ENCODE measurements at regions not wholly inside any gene's neighbourhood (a gene's known extent, or its start where the extent isn't known, plus 50 kb on each side); places are given as distances from the start of the nearest gene placed in this dataset.
"Not testable (repeated sequence)": the region's sequence is repeated elsewhere in the genome, so short reads cannot be mapped to it uniquely, and the experiment has no call there.

- DNase-seq (ENCODE audit: low read depth) = no peak
Measured at GRCh38 chr3:94607778-94608177, 544.9 kb downstream of the NSUN3 start.

- DNase-seq (ENCODE audit: low read depth) = no peak
Measured at GRCh38 chr3:94609908-94610307, 547.0 kb downstream of the NSUN3 start.

- DNase-seq (ENCODE audit: low read depth) = no peak
Measured at GRCh38 chr3:94611596-94611995, 548.7 kb downstream of the NSUN3 start.

GRCh38 chr3:94612631-94613030 is 549.8 kb downstream of the NSUN3 start:
- no peak for DNase-seq (ENCODE audit: low read depth)

- no peak for DNase-seq (ENCODE audit: low read depth)
Measured at GRCh38 chr3:94614192-94614591, 551.3 kb downstream of the NSUN3 start.

GRCh38 chr3:94615275-94616065 is 552.6 kb downstream of the NSUN3 start:
- no peak for DNase-seq (ENCODE audit: low read depth)

GRCh38 chr3:94616833-94617232 is 554.0 kb downstream of the NSUN3 start:
- DNase-seq (ENCODE audit: low read depth) = no peak

GRCh38 chr3:94617312-94617711 is 554.5 kb downstream of the NSUN3 start:
- DNase-seq (ENCODE audit: low read depth) = no peak

GRCh38 chr3:94619643-94620042 is 556.8 kb downstream of the NSUN3 start:
- no peak for DNase-seq (ENCODE audit: low read depth)

GRCh38 chr3:94626573-94626972 is 563.7 kb downstream of the NSUN3 start:
- DNase-seq (ENCODE audit: low read depth) = no peak

- DNase-seq (ENCODE audit: low read depth) = no peak
Measured at GRCh38 chr3:94627689-94628088, 564.8 kb downstream of the NSUN3 start.

- no peak for DNase-seq (ENCODE audit: low read depth)
Measured at GRCh38 chr3:94643400-94643799, 580.5 kb downstream of the NSUN3 start.

- no peak for DNase-seq (ENCODE audit: low read depth)
Measured at GRCh38 chr3:94645790-94646189, 582.9 kb downstream of the NSUN3 start.

GRCh38 chr3:94647131-94647530 is 584.3 kb downstream of the NSUN3 start:
- no peak for DNase-seq (ENCODE audit: low read depth)

GRCh38 chr3:94648270-94649180 is 585.7 kb downstream of the NSUN3 start:
- DNase-seq (ENCODE audit: low read depth) = not testable (repeated sequence)

- no peak for DNase-seq (ENCODE audit: low read depth)
Measured at GRCh38 chr3:94654096-94654495, 591.2 kb downstream of the NSUN3 start.

- DNase-seq (ENCODE audit: low read depth) = no peak
Measured at GRCh38 chr3:94665922-94666321, 603.1 kb downstream of the NSUN3 start.

GRCh38 chr3:94671078-94671477 is 608.2 kb downstream of the NSUN3 start:
- DNase-seq (ENCODE audit: low read depth) = no peak

GRCh38 chr3:94673876-94674275 is 611.0 kb downstream of the NSUN3 start:
- no peak for DNase-seq (ENCODE audit: low read depth)

- DNase-seq (ENCODE audit: low read depth) = no peak
Measured at GRCh38 chr3:94686208-94686607, 623.3 kb downstream of the NSUN3 start.

- no peak for DNase-seq (ENCODE audit: low read depth)
Measured at GRCh38 chr3:94693997-94694640, 631.3 kb downstream of the NSUN3 start.

- DNase-seq (ENCODE audit: low read depth) = peak; percentile 9
Measured at GRCh38 chr3:94694894-94695293, 632.0 kb downstream of the NSUN3 start.

- DNase-seq (ENCODE audit: low read depth) = no peak
Measured at GRCh38 chr3:94704467-94704866, 641.6 kb downstream of the NSUN3 start.
